ENCODE measurements at regions not wholly inside any gene's neighbourhood (a gene's known extent, or its start where the extent isn't known, plus 50 kb on each side); places are given as distances from the start of the nearest gene placed in this dataset.

DNA sequence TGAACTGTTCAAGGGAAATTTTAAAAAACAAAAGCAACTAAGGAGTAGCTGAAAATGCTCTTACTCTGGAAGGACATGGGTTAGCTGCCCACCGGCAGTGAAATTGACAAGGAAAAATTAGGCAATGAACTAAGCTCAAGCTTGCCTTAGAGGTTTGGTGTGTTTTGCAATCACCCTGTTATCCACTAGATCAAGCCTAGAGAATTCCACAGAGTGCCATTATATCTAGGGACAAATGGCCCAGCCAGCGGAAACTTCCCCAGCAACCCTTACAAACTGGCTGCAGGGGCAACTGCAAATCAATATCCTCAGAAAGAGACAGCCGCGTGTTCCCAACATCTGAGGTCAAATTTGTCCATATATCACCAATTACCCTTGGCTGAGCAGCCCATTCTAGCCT is 258.2 kb downstream of the SP3 start:
- no peaks in the 10 kb centered on the region for H3K36me3 ChIP-seq (replicated peaks in 1 of 2; ENCODE audit: control insufficient read depth in 1 of 2, insufficient read depth in 2 of 2, low read length in 2 of 2)
- DNase-seq (ENCODE audit: low spot score) (no peak), ATAC-seq (no peak), FAIRE-seq (no peak)
- no peak overlapping the region for H3K9ac ChIP-seq (ENCODE audit: insufficient read depth, low read depth, low read length)
- TF ChIP-seq ZFP1 (CRISPR knock-in tag; IDR thresholded peaks at IDR 0.05) (no peak), POLR2A (IDR thresholded peaks at IDR 0.05; ENCODE audit: insufficient read depth in 1 of 2, low read depth in 2 of 2, low read length in 2 of 2) (no peak), SIN3A (IDR thresholded peaks at IDR 0.05; ENCODE audit: borderline replicate concordance, low read depth, low read length) (no peak), CEBPB (IDR thresholded peaks at IDR 0.05; ENCODE audit: borderline replicate concordance, low read depth, low read length) (0 out of 2 replicates have a peak, but pooled peaks have one; percentile 17), POGZ (CRISPR knock-in tag; IDR thresholded peaks at IDR 0.05) (no peak), ZNF317 (CRISPR knock-in tag; IDR thresholded peaks at IDR 0.05) (no peak), ZNF331 (CRISPR knock-in tag; IDR thresholded peaks at IDR 0.05) (no peak)
- TF ChIP-seq, protein P1, sequence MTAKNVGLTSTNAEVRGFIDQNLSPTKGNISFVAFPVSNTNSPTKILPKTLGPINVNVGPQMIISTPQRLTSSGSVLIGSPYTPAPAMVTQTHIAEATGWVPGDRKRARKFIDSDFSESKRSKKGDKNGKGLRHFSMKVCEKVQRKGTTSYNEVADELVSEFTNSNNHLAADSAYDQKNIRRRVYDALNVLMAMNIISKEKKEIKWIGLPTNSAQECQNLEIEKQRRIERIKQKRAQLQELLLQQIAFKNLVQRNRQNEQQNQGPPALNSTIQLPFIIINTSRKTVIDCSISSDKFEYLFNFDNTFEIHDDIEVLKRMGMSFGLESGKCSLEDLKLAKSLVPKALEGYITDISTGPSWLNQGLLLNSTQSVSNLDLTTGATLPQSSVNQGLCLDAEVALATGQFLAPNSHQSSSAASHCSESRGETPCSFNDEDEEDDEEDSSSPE (CRISPR knock-in tag; IDR thresholded peaks at IDR 0.05) = no peak
- CTCF ChIA-PET (ENCODE audit: low intra/inter-chr PET ratio, low total read pairs) = no interaction called here
- no peaks in the 10 kb centered on the region; a peak in 1 of 5 replicates for H3K27me3 ChIP-seq (ENCODE audit: control insufficient read depth in 1 of 2, insufficient read depth in 2 of 2, low read length in 2 of 2)
- H3K4me1 ChIP-seq (ENCODE audit: insufficient read depth, low read length) = no peaks in the 10 kb centered on the region
- 61% methylated on average over 4 of the region's 4 CpGs for WGBS (ENCODE audit: low lambda C conversion rate)
- H3K4me3 ChIP-seq (replicated peaks in 1 of 3; ENCODE audit: insufficient read depth in 1 of 3, low read depth in 2 of 3, low read length in 3 of 3) = no peak overlapping the region
- no peaks in the 10 kb centered on the region for H3K79me2 ChIP-seq (ENCODE audit: insufficient read depth, low read length)
- no peak overlapping the region for H3K4me2 ChIP-seq (ENCODE audit: low read depth, low read length)
- in situ Hi-C loops (cut with HindIII; ENCODE audit: extremely low pct_ligation_motif_present, low pct_unique_long_range_greater_than_20kb) = no loop called here
- H3K9me3 ChIP-seq (ENCODE audit: low read length) = no peaks in the 10 kb centered on the region
- intact Hi-C loops (cut with micrococcal nuclease; ENCODE audit: unreplicated experiment) = no loop called here
- no peak overlapping the region for H2AFZ ChIP-seq (ENCODE audit: low read length)
- no peak overlapping the region for H3K27ac ChIP-seq (ENCODE audit: extremely low read length, insufficient read depth, low read length)
- POLR2A ChIA-PET = no interaction called here
- no TSS peak for BruUV-seq (replicated peaks)
- H4K20me1 ChIP-seq (ENCODE audit: insufficient read depth, low read length) = no peaks in the 10 kb centered on the region

DNA sequence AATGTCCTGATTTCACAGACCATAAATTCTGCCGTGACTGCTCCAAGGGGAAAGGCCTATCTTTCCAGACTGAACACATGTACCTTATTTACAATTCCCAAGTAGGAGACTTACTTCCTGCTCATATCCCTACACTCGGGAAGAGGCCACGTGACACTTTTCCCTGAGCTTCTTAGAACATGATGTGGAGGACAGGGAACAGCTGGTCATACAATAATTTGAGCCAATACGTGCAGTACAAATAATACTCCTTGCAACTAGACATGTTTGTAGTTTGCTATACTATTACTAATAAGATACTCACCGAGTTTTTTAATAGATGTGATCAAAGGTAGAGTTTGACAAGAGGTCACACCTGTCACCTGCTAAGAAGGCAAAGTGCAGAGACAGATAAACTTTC is 256.4 kb downstream of the SP3 start:
- Histone ChIP-seq H3K4me3 (replicated peaks in 1 of 3; ENCODE audit: insufficient read depth in 1 of 3, low read depth in 2 of 3, low read length in 3 of 3) (no peak overlapping the region), H3K36me3 (replicated peaks in 1 of 2; ENCODE audit: control insufficient read depth in 1 of 2, insufficient read depth in 2 of 2, low read length in 2 of 2) (no peaks in the 10 kb centered on the region), H3K4me1 (ENCODE audit: insufficient read depth, low read length) (no peaks in the 10 kb centered on the region), H3K27me3 (ENCODE audit: control insufficient read depth in 1 of 2, insufficient read depth in 2 of 2, low read length in 2 of 2) (no peaks in the 10 kb centered on the region; a peak in 1 of 5 replicates), H3K9me3 (ENCODE audit: low read length) (no peaks in the 10 kb centered on the region), H4K20me1 (ENCODE audit: insufficient read depth, low read length) (no peaks in the 10 kb centered on the region), H3K27ac (ENCODE audit: extremely low read length, insufficient read depth, low read length) (no peak overlapping the region), H3K79me2 (ENCODE audit: insufficient read depth, low read length) (no peaks in the 10 kb centered on the region), H3K4me2 (ENCODE audit: low read depth, low read length) (no peak overlapping the region), H3K9ac (ENCODE audit: insufficient read depth, low read depth, low read length) (no peak overlapping the region), H2AFZ (ENCODE audit: low read length) (no peak overlapping the region)
- no peak for DNase-seq (ENCODE audit: low spot score)
- BruUV-seq (replicated peaks) = no TSS peak
- no peak for ATAC-seq
- FAIRE-seq = no peak
- TF ChIP-seq ERF (CRISPR knock-in tag; IDR thresholded peaks at IDR 0.05) = no peak
- TF ChIP-seq, protein P2, sequence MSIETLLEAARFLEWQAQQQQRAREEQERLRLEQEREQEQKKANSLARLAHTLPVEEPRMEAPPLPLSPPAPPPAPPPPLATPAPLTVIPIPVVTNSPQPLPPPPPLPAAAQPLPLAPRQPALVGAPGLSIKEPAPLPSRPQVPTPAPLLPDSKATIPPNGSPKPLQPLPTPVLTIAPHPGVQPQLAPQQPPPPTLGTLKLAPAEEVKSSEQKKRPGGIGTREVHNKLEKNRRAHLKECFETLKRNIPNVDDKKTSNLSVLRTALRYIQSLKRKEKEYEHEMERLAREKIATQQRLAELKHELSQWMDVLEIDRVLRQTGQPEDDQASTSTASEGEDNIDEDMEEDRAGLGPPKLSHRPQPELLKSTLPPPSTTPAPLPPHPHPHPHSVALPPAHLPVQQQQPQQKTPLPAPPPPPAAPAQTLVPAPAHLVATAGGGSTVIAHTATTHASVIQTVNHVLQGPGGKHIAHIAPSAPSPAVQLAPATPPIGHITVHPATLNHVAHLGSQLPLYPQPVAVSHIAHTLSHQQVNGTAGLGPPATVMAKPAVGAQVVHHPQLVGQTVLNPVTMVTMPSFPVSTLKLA (IDR thresholded peaks at IDR 0.05) = peak; percentile 75
- ChIA-PET CTCF (ENCODE audit: low intra/inter-chr PET ratio, low total read pairs) (no interaction called here), POLR2A (no interaction called here)
- in situ Hi-C loops (cut with HindIII; ENCODE audit: extremely low pct_ligation_motif_present, low pct_unique_long_range_greater_than_20kb) = no loop called here
- WGBS (ENCODE audit: low lambda C conversion rate) = 15% methylated on average over 5 of the region's 5 CpGs
- intact Hi-C loops (cut with micrococcal nuclease; ENCODE audit: unreplicated experiment) = no loop called here

Measured in HepG2 (cell line).